WTC11 (cell line): ENCODE measurements at regions not wholly inside any gene's neighbourhood (a gene's known extent, or its start where the extent isn't known, plus 50 kb on each side); places are given as distances from the start of the nearest gene placed in this dataset.

Experiments used
- ATAC-seq: fragments of 200-7000 bp; cut with Tn5 transposase; 2 replicates; pipeline ENCODE4 v1.10.0; 2021; ENCODE audit warnings: mild to moderate bottlenecking, moderate library complexity
- CTCF ChIA-PET: fragments of 300-600 bp; sonication (Branson Sonifier 250); formaldehyde crosslinking; loops from one replicate; lab custom pipeline; 2021; ENCODE audit warnings: antibody characterized with exemption; lab: Charles Lee
- POLR2A ChIA-PET: fragments of 350-600 bp; sonication (Branson Sonifier 250); formaldehyde crosslinking; loops from one replicate; lab custom pipeline; 2021; ENCODE audit warnings: antibody characterized with exemption; lab: Charles Lee
- DNase-seq: peaks from one replicate; pipeline ENCODE4 v3.0.0; 2021; ENCODE audit warnings: low spot score
- H3K27ac Mint-ChIP-seq: 2 replicates; pipeline ENCODE4 v1.8.0; 2021; ENCODE audit warnings: mixed read lengths
- H3K27me3 Mint-ChIP-seq: 2 replicates; pipeline ENCODE4 v1.8.0; 2021; ENCODE audit warnings: low read depth, mild to moderate bottlenecking, moderate library complexity, mixed read lengths
- H3K36me3 Mint-ChIP-seq: 2 replicates; pipeline ENCODE4 v1.8.0; 2021; ENCODE audit warnings: mixed read lengths
- H3K4me1 Mint-ChIP-seq: 2 replicates; pipeline ENCODE4 v1.8.0; 2022; ENCODE audit warnings: mixed read lengths
- H3K4me3 Mint-ChIP-seq: 2 replicates; pipeline ENCODE4 v1.8.0; 2021; ENCODE audit warnings: mild to moderate bottlenecking, moderate library complexity, mixed read lengths
- H3K9me3 Mint-ChIP-seq: 2 replicates; pipeline ENCODE4 v1.8.0; 2021; ENCODE audit warnings: mixed read lengths
- ESRRA ChIP-seq: sonication (generic); formaldehyde crosslinking; IDR thresholded peaks from 2 replicates; pipeline ENCODE4 v1.8.1; 2022; ENCODE audit warnings: mild to moderate bottlenecking, missing genetic modification reagents, borderline replicate concordance
- FOXP1 ChIP-seq: sonication (generic); formaldehyde crosslinking; IDR thresholded peaks from 2 replicates; pipeline ENCODE4 v1.8.0; 2022; ENCODE audit warnings: missing genetic modification reagents, mild to moderate bottlenecking, moderate library complexity, borderline replicate concordance
- MLX ChIP-seq: sonication (generic); formaldehyde crosslinking; IDR thresholded peaks from 2 replicates; pipeline ENCODE4 v1.8.1; 2023; ENCODE audit warnings: mild to moderate bottlenecking, missing genetic modification reagents, moderate library complexity
- NFATC4 ChIP-seq: fragments of 250-450 bp; sonication (Bioruptor Pico); IDR thresholded peaks from 2 replicates; pipeline ENCODE4 v1.9.0; 2021; ENCODE audit warnings: mild to moderate bottlenecking
- RELA ChIP-seq: sonication (generic); formaldehyde crosslinking; IDR thresholded peaks from 2 replicates; pipeline ENCODE4 v1.8.1; 2022; ENCODE audit warnings: missing genetic modification reagents, mild to moderate bottlenecking, borderline replicate concordance
- RORB ChIP-seq: fragments of 250-450 bp; sonication (Bioruptor Pico); IDR thresholded peaks from 2 replicates; pipeline ENCODE4 v1.9.0; 2021; ENCODE audit warnings: mild to moderate bottlenecking
- SMAD4 ChIP-seq: sonication (generic); formaldehyde crosslinking; IDR thresholded peaks from 2 replicates; pipeline ENCODE4 v1.8.0; 2022; ENCODE audit warnings: mild to moderate bottlenecking, missing genetic modification reagents
- SOX15 ChIP-seq: fragments of 250-450 bp; sonication (Bioruptor Pico); IDR thresholded peaks from 2 replicates; pipeline ENCODE4 v1.9.0; 2021; ENCODE audit warnings: mild to moderate bottlenecking
- SP1 ChIP-seq: sonication (generic); formaldehyde crosslinking; conservative IDR thresholded peaks from 2 replicates; pipeline ENCODE4 v1.8.1; 2022; ENCODE audit warnings: missing genetic modification reagents
- TCF7 ChIP-seq: sonication (generic); formaldehyde crosslinking; IDR thresholded peaks from 2 replicates; pipeline ENCODE4 v1.8.0; 2022; ENCODE audit warnings: mild to moderate bottlenecking, low read depth, missing genetic modification reagents, moderate library complexity
- TEAD1 ChIP-seq: sonication (generic); formaldehyde crosslinking; IDR thresholded peaks from 2 replicates; pipeline ENCODE4 v1.8.0; 2022; ENCODE audit warnings: mild to moderate bottlenecking, missing genetic modification reagents
- ZNF219 ChIP-seq: sonication (generic); formaldehyde crosslinking; IDR thresholded peaks from 2 replicates; pipeline ENCODE4 v1.8.0; 2023; ENCODE audit warnings: missing genetic modification reagents, mild to moderate bottlenecking, borderline replicate concordance
- ZNF512 ChIP-seq: sonication (generic); formaldehyde crosslinking; IDR thresholded peaks from 2 replicates; pipeline ENCODE4 v1.8.1; 2022; ENCODE audit warnings: missing genetic modification reagents, borderline replicate concordance
- TF ChIP-seq, protein P1 (sequence below): sonication (generic); formaldehyde crosslinking; IDR thresholded peaks from 2 replicates; pipeline ENCODE4 v1.8.0; 2023; ENCODE audit warnings: mild to moderate bottlenecking, missing genetic modification reagents
- TF ChIP-seq, protein P2 (sequence below): fragments of 250-450 bp; sonication (Bioruptor Pico); IDR thresholded peaks from 2 replicates; pipeline ENCODE4 v1.9.0; 2021; ENCODE audit warnings: mild to moderate bottlenecking
- TF ChIP-seq, protein P3 (sequence below): sonication (generic); formaldehyde crosslinking; IDR thresholded peaks from 2 replicates; pipeline ENCODE4 v1.8.0; 2022; ENCODE audit warnings: missing genetic modification reagents
- TF ChIP-seq, protein P4 (sequence below): sonication (generic); formaldehyde crosslinking; IDR thresholded peaks from 2 replicates; pipeline ENCODE4 v1.8.0; 2022; ENCODE audit warnings: mild to moderate bottlenecking, missing genetic modification reagents
- TF ChIP-seq, protein P5 (sequence below): sonication (generic); formaldehyde crosslinking; IDR thresholded peaks from 2 replicates; pipeline ENCODE4 v1.8.0; 2022; ENCODE audit warnings: mild to moderate bottlenecking, missing genetic modification reagents

DNA sequence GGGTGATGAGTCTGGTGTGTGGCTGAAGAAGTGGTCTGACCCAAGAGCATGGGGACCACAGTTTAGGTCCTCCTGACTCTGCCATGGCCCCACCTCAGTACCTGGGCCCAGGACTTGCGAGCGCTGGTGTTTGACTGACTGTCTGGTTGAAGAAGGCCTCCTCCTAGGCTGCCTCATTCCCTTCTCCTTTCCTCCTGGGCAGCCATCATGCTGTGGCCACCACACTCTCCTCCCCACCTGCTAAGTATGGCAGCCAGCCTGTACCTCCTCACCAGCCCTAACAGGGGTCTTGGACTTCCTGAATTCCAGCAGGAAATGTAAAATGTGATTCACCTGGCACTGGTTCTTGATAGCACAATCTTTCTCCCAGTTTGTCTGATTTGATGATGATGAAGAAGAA, 156.8 kb upstream of the GPR26 start (continued):
- TF ChIP-seq ZNF512 (CRISPR knock-in tag): no peak
- TF ChIP-seq, protein P1, sequence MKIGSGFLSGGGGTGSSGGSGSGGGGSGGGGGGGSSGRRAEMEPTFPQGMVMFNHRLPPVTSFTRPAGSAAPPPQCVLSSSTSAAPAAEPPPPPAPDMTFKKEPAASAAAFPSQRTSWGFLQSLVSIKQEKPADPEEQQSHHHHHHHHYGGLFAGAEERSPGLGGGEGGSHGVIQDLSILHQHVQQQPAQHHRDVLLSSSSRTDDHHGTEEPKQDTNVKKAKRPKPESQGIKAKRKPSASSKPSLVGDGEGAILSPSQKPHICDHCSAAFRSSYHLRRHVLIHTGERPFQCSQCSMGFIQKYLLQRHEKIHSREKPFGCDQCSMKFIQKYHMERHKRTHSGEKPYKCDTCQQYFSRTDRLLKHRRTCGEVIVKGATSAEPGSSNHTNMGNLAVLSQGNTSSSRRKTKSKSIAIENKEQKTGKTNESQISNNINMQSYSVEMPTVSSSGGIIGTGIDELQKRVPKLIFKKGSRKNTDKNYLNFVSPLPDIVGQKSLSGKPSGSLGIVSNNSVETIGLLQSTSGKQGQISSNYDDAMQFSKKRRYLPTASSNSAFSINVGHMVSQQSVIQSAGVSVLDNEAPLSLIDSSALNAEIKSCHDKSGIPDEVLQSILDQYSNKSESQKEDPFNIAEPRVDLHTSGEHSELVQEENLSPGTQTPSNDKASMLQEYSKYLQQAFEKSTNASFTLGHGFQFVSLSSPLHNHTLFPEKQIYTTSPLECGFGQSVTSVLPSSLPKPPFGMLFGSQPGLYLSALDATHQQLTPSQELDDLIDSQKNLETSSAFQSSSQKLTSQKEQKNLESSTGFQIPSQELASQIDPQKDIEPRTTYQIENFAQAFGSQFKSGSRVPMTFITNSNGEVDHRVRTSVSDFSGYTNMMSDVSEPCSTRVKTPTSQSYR (CRISPR knock-in tag): no peak
- no peak for TF ChIP-seq SOX15
- TF ChIP-seq ZNF219: no peak
- no peak for TF ChIP-seq NFATC4
- TF ChIP-seq, protein P2, sequence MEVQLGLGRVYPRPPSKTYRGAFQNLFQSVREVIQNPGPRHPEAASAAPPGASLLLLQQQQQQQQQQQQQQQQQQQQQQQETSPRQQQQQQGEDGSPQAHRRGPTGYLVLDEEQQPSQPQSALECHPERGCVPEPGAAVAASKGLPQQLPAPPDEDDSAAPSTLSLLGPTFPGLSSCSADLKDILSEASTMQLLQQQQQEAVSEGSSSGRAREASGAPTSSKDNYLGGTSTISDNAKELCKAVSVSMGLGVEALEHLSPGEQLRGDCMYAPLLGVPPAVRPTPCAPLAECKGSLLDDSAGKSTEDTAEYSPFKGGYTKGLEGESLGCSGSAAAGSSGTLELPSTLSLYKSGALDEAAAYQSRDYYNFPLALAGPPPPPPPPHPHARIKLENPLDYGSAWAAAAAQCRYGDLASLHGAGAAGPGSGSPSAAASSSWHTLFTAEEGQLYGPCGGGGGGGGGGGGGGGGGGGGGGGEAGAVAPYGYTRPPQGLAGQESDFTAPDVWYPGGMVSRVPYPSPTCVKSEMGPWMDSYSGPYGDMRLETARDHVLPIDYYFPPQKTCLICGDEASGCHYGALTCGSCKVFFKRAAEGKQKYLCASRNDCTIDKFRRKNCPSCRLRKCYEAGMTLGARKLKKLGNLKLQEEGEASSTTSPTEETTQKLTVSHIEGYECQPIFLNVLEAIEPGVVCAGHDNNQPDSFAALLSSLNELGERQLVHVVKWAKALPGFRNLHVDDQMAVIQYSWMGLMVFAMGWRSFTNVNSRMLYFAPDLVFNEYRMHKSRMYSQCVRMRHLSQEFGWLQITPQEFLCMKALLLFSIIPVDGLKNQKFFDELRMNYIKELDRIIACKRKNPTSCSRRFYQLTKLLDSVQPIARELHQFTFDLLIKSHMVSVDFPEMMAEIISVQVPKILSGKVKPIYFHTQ (CRISPR knock-in tag): no peak
- TF ChIP-seq, protein P3, sequence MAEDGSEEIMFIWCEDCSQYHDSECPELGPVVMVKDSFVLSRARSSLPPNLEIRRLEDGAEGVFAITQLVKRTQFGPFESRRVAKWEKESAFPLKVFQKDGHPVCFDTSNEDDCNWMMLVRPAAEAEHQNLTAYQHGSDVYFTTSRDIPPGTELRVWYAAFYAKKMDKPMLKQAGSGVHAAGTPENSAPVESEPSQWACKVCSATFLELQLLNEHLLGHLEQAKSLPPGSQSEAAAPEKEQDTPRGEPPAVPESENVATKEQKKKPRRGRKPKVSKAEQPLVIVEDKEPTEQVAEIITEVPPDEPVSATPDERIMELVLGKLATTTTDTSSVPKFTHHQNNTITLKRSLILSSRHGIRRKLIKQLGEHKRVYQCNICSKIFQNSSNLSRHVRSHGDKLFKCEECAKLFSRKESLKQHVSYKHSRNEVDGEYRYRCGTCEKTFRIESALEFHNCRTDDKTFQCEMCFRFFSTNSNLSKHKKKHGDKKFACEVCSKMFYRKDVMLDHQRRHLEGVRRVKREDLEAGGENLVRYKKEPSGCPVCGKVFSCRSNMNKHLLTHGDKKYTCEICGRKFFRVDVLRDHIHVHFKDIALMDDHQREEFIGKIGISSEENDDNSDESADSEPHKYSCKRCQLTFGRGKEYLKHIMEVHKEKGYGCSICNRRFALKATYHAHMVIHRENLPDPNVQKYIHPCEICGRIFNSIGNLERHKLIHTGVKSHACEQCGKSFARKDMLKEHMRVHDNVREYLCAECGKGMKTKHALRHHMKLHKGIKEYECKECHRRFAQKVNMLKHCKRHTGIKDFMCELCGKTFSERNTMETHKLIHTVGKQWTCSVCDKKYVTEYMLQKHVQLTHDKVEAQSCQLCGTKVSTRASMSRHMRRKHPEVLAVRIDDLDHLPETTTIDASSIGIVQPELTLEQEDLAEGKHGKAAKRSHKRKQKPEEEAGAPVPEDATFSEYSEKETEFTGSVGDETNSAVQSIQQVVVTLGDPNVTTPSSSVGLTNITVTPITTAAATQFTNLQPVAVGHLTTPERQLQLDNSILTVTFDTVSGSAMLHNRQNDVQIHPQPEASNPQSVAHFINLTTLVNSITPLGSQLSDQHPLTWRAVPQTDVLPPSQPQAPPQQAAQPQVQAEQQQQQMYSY (CRISPR knock-in tag): no peak
- no peak for TF ChIP-seq TCF7 (CRISPR knock-in tag)
- TF ChIP-seq, protein P4, sequence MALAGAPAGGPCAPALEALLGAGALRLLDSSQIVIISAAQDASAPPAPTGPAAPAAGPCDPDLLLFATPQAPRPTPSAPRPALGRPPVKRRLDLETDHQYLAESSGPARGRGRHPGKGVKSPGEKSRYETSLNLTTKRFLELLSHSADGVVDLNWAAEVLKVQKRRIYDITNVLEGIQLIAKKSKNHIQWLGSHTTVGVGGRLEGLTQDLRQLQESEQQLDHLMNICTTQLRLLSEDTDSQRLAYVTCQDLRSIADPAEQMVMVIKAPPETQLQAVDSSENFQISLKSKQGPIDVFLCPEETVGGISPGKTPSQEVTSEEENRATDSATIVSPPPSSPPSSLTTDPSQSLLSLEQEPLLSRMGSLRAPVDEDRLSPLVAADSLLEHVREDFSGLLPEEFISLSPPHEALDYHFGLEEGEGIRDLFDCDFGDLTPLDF (CRISPR knock-in tag): no peak

- TF ChIP-seq TEAD1 (no peak), SMAD4 (CRISPR knock-in tag) (no peak), TCF7 (CRISPR knock-in tag) (no peak), MLX (CRISPR knock-in tag) (no peak), RELA (CRISPR knock-in tag) (no peak), ESRRA (no peak), FOXP1 (no peak), RORB (no peak), ZNF512 (CRISPR knock-in tag) (no peak), SP1 (CRISPR knock-in tag) (no peak)
- TF ChIP-seq, protein P5, sequence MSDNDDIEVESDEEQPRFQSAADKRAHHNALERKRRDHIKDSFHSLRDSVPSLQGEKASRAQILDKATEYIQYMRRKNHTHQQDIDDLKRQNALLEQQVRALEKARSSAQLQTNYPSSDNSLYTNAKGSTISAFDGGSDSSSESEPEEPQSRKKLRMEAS (CRISPR knock-in tag): no peak
- Mint-ChIP-seq H3K9me3 (0 out of 2 replicates have a peak, but pooled peaks cover 2% of the 10 kb centered on the region), H3K4me3 (no peak overlapping the region), H3K27me3 (no peaks in the 10 kb centered on the region), H3K4me1 (peaks cover 30% of the 10 kb centered on the region), H3K27ac (peak overlapping the region; percentile 38; the same call in 1 of the 2 replicates), H3K36me3 (no peaks in the 10 kb centered on the region)
- DNase-seq (no peak), ATAC-seq (peak; percentile 60)
- ChIA-PET POLR2A (interaction anchor here (0.9 kb wide), 1 partner anchor 10 kb away, joined by 3 read pairs; no protein-coding TSS in a partner anchor), CTCF (interaction anchor here (1.0 to 1.8 kb wide), 2 partner anchors 46 to 60 kb away, joined by 3 to 4 read pairs; no protein-coding TSS in a partner anchor)
These were observed 153.0 kb upstream of the GPR26 start for GRCh38 chr10:123512901-123513775.
